Endothelial cell of umbilical vein (primary cell): ENCODE measurements at regions not wholly inside any gene's neighbourhood (a gene's known extent, or its start where the extent isn't known, plus 50 kb on each side); places are given as distances from the start of the nearest gene placed in this dataset.

Experiments
- BruUV-seq: library from RNA; stranded (reverse); fragments of 400-500 nt; replicated peaks from 2 replicates; lab custom pipeline; 2021; lab: Mats Ljungman, UMichigan
- CTCF ChIA-PET: fragments of 300-600, 350-600 bp; sonication (Branson Sonifier 250); formaldehyde crosslinking; loops from one replicate; lab custom pipeline; 2021; ENCODE audit warnings: antibody characterized with exemption, inconsistent platforms; lab: Charles Lee
- POLR2A ChIA-PET: fragments of 300-600, 350-600 bp; sonication (Branson Sonifier 250); formaldehyde crosslinking; loops from one replicate; lab custom pipeline; 2021; ENCODE audit warnings: antibody characterized with exemption, inconsistent platforms; lab: Charles Lee
- DNase-seq: peaks from one replicate; pipeline ENCODE4 v3.0.0-alpha.2; 2011; ENCODE audit warnings: low read depth, low spot score
- FAIRE-seq: peaks from 2 replicates; lab custom pipeline; 2011; peaks lifted over from hg19 to GRCh38; lab: Jason Lieb, UNC
- H2AFZ ChIP-seq: 2 replicates; pipeline ENCODE4 v1.6.0; 2012; ENCODE audit warnings: low read depth, low read length, control low read depth, inconsistent platforms
- H3K27ac ChIP-seq: 2 replicates; pipeline ENCODE4 v1.5.1; 2011; ENCODE audit warnings: low read depth, mild to moderate bottlenecking, control low read depth, low read length, moderate library complexity; ENCODE audit not compliant: insufficient read depth
- H3K27me3 ChIP-seq, 2 experiments: 2 replicates each; pipeline versions ENCODE4 v1.6.0 to v1.6.1; 2011; ENCODE audit warnings: low read length in 2 of 2, mixed read lengths in 1 of 2; ENCODE audit not compliant: control insufficient read depth in 2 of 2, insufficient read depth in 2 of 2
- H3K36me3 ChIP-seq, 2 experiments: 2 replicates in 1 of 2; 3 replicates in 1 of 2; pipeline ENCODE4 v1.5.1; 2011; ENCODE audit warnings: low read length in 2 of 2, mild to moderate bottlenecking in 1 of 2, moderate library complexity in 1 of 2; ENCODE audit not compliant: control insufficient read depth in 2 of 2, insufficient read depth in 2 of 2; ENCODE audit errors: extremely low read depth in 1 of 2
- H3K4me1 ChIP-seq: 3 replicates; pipeline ENCODE4 v1.5.1; 2011; ENCODE audit warnings: mild to moderate bottlenecking, low read length; ENCODE audit not compliant: control insufficient read depth, insufficient read depth; ENCODE audit errors: extremely low read depth
- H3K4me2 ChIP-seq: 2 replicates; pipeline ENCODE4 v1.6.1; 2011; ENCODE audit warnings: low read length, control low read depth, mixed read lengths; ENCODE audit not compliant: insufficient read depth
- H3K4me3 ChIP-seq, 3 experiments: fragments of 200-600 bp in 1 of 3; sonication (generic), shearing (Covaris generic) in 1 of 3; replicated peaks in 1 of 3; 2 replicates each; pipeline ENCODE4 v1.5.1; 2011 to 2016; ENCODE audit warnings: control low read depth in 3 of 3, low read length in 3 of 3, mild to moderate bottlenecking in 2 of 3, inconsistent platforms in 1 of 3, low read depth in 1 of 3, moderate library complexity in 1 of 3; ENCODE audit not compliant: insufficient read depth in 1 of 3
- H3K79me2 ChIP-seq: 2 replicates; pipeline ENCODE4 v1.6.0; 2012; ENCODE audit warnings: low read length, inconsistent platforms; ENCODE audit not compliant: control insufficient read depth, insufficient read depth
- H3K9ac ChIP-seq: replicated peaks from 2 replicates; pipeline ENCODE3; 2011; ENCODE audit warnings: low read length, control low read depth; ENCODE audit not compliant: insufficient read depth; ENCODE audit errors: extremely low read depth
- H3K9me1 ChIP-seq: replicated peaks from 3 replicates; pipeline ENCODE4 v1.6.0; 2011; ENCODE audit warnings: mild to moderate bottlenecking, low read length; ENCODE audit not compliant: control insufficient read depth, insufficient read depth; ENCODE audit errors: extremely low read depth
- H3K9me3 ChIP-seq: replicated peaks from 2 replicates; pipeline ENCODE4 v1.5.1; 2012; ENCODE audit warnings: low read length, inconsistent platforms; ENCODE audit not compliant: control insufficient read depth, insufficient read depth
- H4K20me1 ChIP-seq: replicated peaks from 2 replicates; pipeline ENCODE3; 2011; ENCODE audit warnings: mild to moderate bottlenecking, low read length; ENCODE audit not compliant: control insufficient read depth, insufficient read depth; ENCODE audit errors: extremely low read depth
- CTCF ChIP-seq, 2 donors: IDR thresholded peaks; 1 replicate in 1 of 2; 2 replicates in 1 of 2; pipeline ENCODE4 v1.5.1; 2011; ENCODE audit warnings: low read length in 2 of 2, mild to moderate bottlenecking in 2 of 2, moderate library complexity in 2 of 2, control low read depth in 1 of 2, inconsistent platforms in 1 of 2, low read depth in 1 of 2; ENCODE audit not compliant: insufficient read depth in 1 of 2; ENCODE audit errors: extremely low read depth in 1 of 2
- EZH2 ChIP-seq: IDR thresholded peaks from 2 replicates; pipeline ENCODE4 v1.6.1; 2012; ENCODE audit warnings: borderline replicate concordance, low read depth, mild to moderate bottlenecking, moderate library complexity, low read length, inconsistent platforms; ENCODE audit not compliant: severe bottlenecking
- FOS ChIP-seq: IDR thresholded peaks from 2 replicates; pipeline ENCODE4 v1.6.1; 2011; ENCODE audit warnings: mild to moderate bottlenecking, low read length, moderate library complexity, borderline replicate concordance; ENCODE audit not compliant: insufficient read depth
- GATA2 ChIP-seq: IDR thresholded peaks from 2 replicates; pipeline ENCODE4 v1.7.0; 2011; ENCODE audit warnings: low read depth, mild to moderate bottlenecking, moderate library complexity, mixed read lengths, low read length; ENCODE audit not compliant: insufficient read length, insufficient read depth
- JUN ChIP-seq: IDR thresholded peaks from 2 replicates; pipeline ENCODE4 v1.6.1; 2011; ENCODE audit warnings: borderline replicate concordance, low read depth; ENCODE audit not compliant: insufficient read length, insufficient read depth
- MAX ChIP-seq: IDR thresholded peaks from 2 replicates; pipeline ENCODE4 v1.6.1; 2011; ENCODE audit not compliant: insufficient read depth, insufficient read length
- MYC ChIP-seq: IDR thresholded peaks from one replicate; pipeline ENCODE4 v1.6.1; 2011; ENCODE audit warnings: mild to moderate bottlenecking, low read depth, low read length
- POLR2A ChIP-seq: IDR thresholded peaks from 2 replicates; pipeline ENCODE4 v1.6.1; 2012; ENCODE audit warnings: low read depth, mild to moderate bottlenecking, control low read depth, low read length
- POLR2AphosphoS5 ChIP-seq: IDR thresholded peaks from 2 replicates; pipeline ENCODE4 v1.6.1; 2012; ENCODE audit warnings: low read depth, mild to moderate bottlenecking, control low read depth, low read length, moderate library complexity; ENCODE audit not compliant: insufficient read depth
- dilution Hi-C: fragments of 300-500 bp; cut with MboI; formaldehyde crosslinking; loops from one replicate; pipeline ENCODE4 v1.15.0; 2019; ENCODE audit warnings: low sequenced_read_pairs; ENCODE audit not compliant: extremely low pct_ligation_motif_present
- intact Hi-C: fragments of 100-400 bp; cut with micrococcal nuclease; formaldehyde crosslinking; loops from one replicate; pipeline ENCODE4 v1.10.0; 2022

GRCh38 chr10:78193189-78193588 lies 159.5 kb downstream of the RPS24 start:
- Histone ChIP-seq H3K27me3 (peaks cover 2 to 13% of the 10 kb centered on the region in 2 experiments), H2AFZ (no peak overlapping the region), H4K20me1 (no peaks in the 10 kb centered on the region), H3K4me1 (no peaks in the 10 kb centered on the region), H3K9ac (no peak overlapping the region), H3K4me3 (no peak overlapping the region), H3K9me3 (no peaks in the 10 kb centered on the region), H3K27ac (no peak overlapping the region), H3K9me1 (no peaks in the 10 kb centered on the region), H3K36me3 (no peaks in the 10 kb centered on the region), H3K4me2 (no peak overlapping the region), H3K79me2 (no peaks in the 10 kb centered on the region)
- dilution Hi-C loops (no loop called here), intact Hi-C loops (no loop called here)
- FAIRE-seq (no peak), DNase-seq (no peak)
- no TSS peak for BruUV-seq
- ChIA-PET POLR2A (no interaction called here), CTCF (no interaction called here)
- TF ChIP-seq GATA2, result no peak
- no peak for TF ChIP-seq EZH2
- no peak for TF ChIP-seq MYC
- TF ChIP-seq JUN, result no peak
- TF ChIP-seq FOS, result no peak
- TF ChIP-seq POLR2A, result no peak
- TF ChIP-seq MAX, result no peak
- no peak for TF ChIP-seq CTCF (IDR thresholded peaks at IDR 0.05; ENCODE audit: extremely low read depth in 1 of 2, insufficient read depth in 1 of 2, low read depth in 1 of 2, low read length in 2 of 2)
- TF ChIP-seq POLR2AphosphoS5, result no peak
